CD14-positive monocyte (primary cell): ENCODE measurements at regions not wholly inside any gene's neighbourhood (a gene's known extent, or its start where the extent isn't known, plus 50 kb on each side); places are given as distances from the start of the nearest gene placed in this dataset.

ENCODE experiments used
- DNase-seq, 3 donors: peaks; one replicate each; pipeline ENCODE4 v3.0.0-alpha.2; 2011 to 2022
- H2AFZ ChIP-seq: 2 replicates; pipeline ENCODE4 v1.6.0; 2012; ENCODE audit warnings: mild to moderate bottlenecking, low read depth, low read length, inconsistent platforms; ENCODE audit not compliant: insufficient read depth, poor library complexity, severe bottlenecking
- H3K27ac ChIP-seq, 2 donors: 1 replicate in 1 of 2; 2 replicates in 1 of 2; pipeline ENCODE4 v1.5.1; 2012 to 2013; ENCODE audit warnings: low read length in 2 of 2, control low read depth in 1 of 2, inconsistent platforms in 1 of 2, low read depth in 1 of 2, mild to moderate bottlenecking in 1 of 2
- H3K27me3 ChIP-seq, 2 donors: one replicate each; pipeline versions ENCODE4 v1.6.0 to v1.6.1; 2011 to 2013; ENCODE audit warnings: low read length in 2 of 2; ENCODE audit not compliant: control insufficient read depth in 2 of 2, insufficient read depth in 2 of 2
- H3K36me3 ChIP-seq, 2 donors: replicated peaks in 1 of 2; 1 replicate in 1 of 2; 2 replicates in 1 of 2; pipeline versions ENCODE4 v1.5.1 to v1.6.1; 2012 to 2013; ENCODE audit warnings: low read length in 2 of 2, control low read depth in 1 of 2, inconsistent platforms in 1 of 2, mild to moderate bottlenecking in 1 of 2; ENCODE audit not compliant: insufficient read depth in 2 of 2, control insufficient read depth in 1 of 2
- H3K4me1 ChIP-seq, 2 donors: 1 replicate in 1 of 2; 2 replicates in 1 of 2; pipeline versions ENCODE4 v1.5.1 to v1.6.1; 2012 to 2013; ENCODE audit warnings: low read length in 2 of 2, control low read depth in 1 of 2, inconsistent platforms in 1 of 2, mild to moderate bottlenecking in 1 of 2, moderate library complexity in 1 of 2; ENCODE audit not compliant: insufficient read depth in 2 of 2, control insufficient read depth in 1 of 2
- H3K4me2 ChIP-seq: replicated peaks from 2 replicates; pipeline ENCODE3; 2012; ENCODE audit warnings: low read length, moderate library complexity, mild to moderate bottlenecking; ENCODE audit not compliant: poor library complexity, severe bottlenecking; ENCODE audit errors: extremely low read depth
- H3K4me3 ChIP-seq, 3 experiments: fragments of 200-600 bp in 1 of 3; sonication (generic) in 1 of 3; replicated peaks in 1 of 3; 1 replicate in 2 of 3; 2 replicates in 1 of 3; pipeline ENCODE4 v1.5.1; 2011 to 2013; ENCODE audit warnings: low read length in 3 of 3, mild to moderate bottlenecking in 3 of 3, control low read depth in 2 of 3, low read depth in 2 of 3, inconsistent platforms in 1 of 3, moderate library complexity in 1 of 3
- H3K79me2 ChIP-seq: 2 replicates; pipeline ENCODE4 v1.6.0; 2012; ENCODE audit warnings: mild to moderate bottlenecking, control low read depth, inconsistent platforms, low read length, moderate library complexity; ENCODE audit not compliant: insufficient read depth
- H3K9ac ChIP-seq: 2 replicates; pipeline ENCODE4 v1.6.0; 2017; ENCODE audit warnings: low read length, mild to moderate bottlenecking; ENCODE audit not compliant: insufficient read depth, poor library complexity, severe bottlenecking
- H3K9me3 ChIP-seq, 2 donors: replicated peaks in 1 of 2; 1 replicate in 1 of 2; 2 replicates in 1 of 2; pipeline versions ENCODE4 v1.5.1 to v1.6.1; 2012 to 2013; ENCODE audit warnings: low read length in 2 of 2, control low read depth in 1 of 2; ENCODE audit not compliant: control insufficient read depth in 1 of 2, insufficient read depth in 1 of 2
- H4K20me1 ChIP-seq: 2 replicates; pipeline ENCODE4 v1.6.0; 2012; ENCODE audit warnings: mild to moderate bottlenecking, low read length, control low read depth, moderate library complexity; ENCODE audit not compliant: insufficient read depth
- H3K27ac Mint-ChIP-seq, 7 donors: one replicate each; pipeline ENCODE4 v1.8.0; 2020; ENCODE audit warnings: mild to moderate bottlenecking in 7 of 7, mixed read lengths in 7 of 7, moderate library complexity in 6 of 7, inconsistent platforms in 2 of 7
- H3K27me3 Mint-ChIP-seq, 3 donors: one replicate each; pipeline ENCODE4 v1.8.0; 2021 to 2022; ENCODE audit warnings: low read depth in 3 of 3, mild to moderate bottlenecking in 3 of 3, mixed read lengths in 3 of 3, moderate library complexity in 3 of 3, inconsistent platforms in 1 of 3
- H3K36me3 Mint-ChIP-seq, 2 donors: one replicate each; pipeline ENCODE4 v1.8.0; 2020; ENCODE audit warnings: mixed read lengths in 2 of 2, inconsistent platforms in 1 of 2, mild to moderate bottlenecking in 1 of 2
- H3K4me1 Mint-ChIP-seq: one replicate; pipeline ENCODE4 v1.8.0; 2020; ENCODE audit warnings: mild to moderate bottlenecking, mixed read lengths
- H3K4me3 Mint-ChIP-seq, 2 donors: one replicate each; pipeline ENCODE4 v1.8.0; 2020; ENCODE audit warnings: mild to moderate bottlenecking in 2 of 2, mixed read lengths in 2 of 2, moderate library complexity in 1 of 2
- H3K9me3 Mint-ChIP-seq, 7 donors: one replicate each; pipeline ENCODE4 v1.8.0; 2020 to 2022; ENCODE audit warnings: mixed read lengths in 7 of 7, mild to moderate bottlenecking in 6 of 7, moderate library complexity in 6 of 7, inconsistent platforms in 2 of 7
- CTCF ChIP-seq: fragments of 200-600 bp; IDR thresholded peaks from one replicate; pipeline ENCODE4 v1.8.0; 2022; ENCODE audit warnings: antibody characterized with exemption, mild to moderate bottlenecking
- WGBS: methylation state at CpG from one replicate; pipeline ENCODE4 v1.1.5; 2013; ENCODE audit warnings: missing lambda C conversion rate; ENCODE audit not compliant: insufficient coverage; 5-methylcytosine and 5-hydroxymethylcytosine counted together
- intact Hi-C, 2 donors: fragments of 100-400 bp; cut with micrococcal nuclease; formaldehyde crosslinking; loops; one replicate each; pipeline versions ENCODE4 v1.15.0 to v1.15.1; 2023

DNA sequence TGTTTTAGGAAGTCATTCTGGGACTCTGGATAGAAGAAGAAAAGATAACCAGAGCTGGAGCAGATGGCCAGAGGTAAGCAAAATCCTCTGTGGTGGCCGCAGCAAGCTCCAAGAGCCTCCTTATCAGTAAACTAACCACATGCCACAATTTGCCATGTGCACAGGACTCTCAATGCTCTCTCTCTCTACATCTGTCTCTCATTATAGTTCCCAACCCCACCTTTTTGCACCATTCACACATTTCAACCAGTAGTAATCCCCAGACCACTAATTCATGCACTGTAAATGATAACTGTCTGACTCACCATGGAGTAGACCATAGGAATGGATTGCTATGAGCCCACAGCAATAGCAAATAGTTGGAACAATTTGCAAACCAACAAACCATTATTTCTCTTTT, 526.1 kb downstream of the TLR4 start:
- Histone ChIP-seq H3K4me1 (no peaks in the 10 kb centered on the region), H3K27me3 (no peaks in the 10 kb centered on the region), H2AFZ (no peak overlapping the region), H3K9me3 (no peaks in the 10 kb centered on the region), H3K27ac (no peak overlapping the region), H3K4me2 (no peak overlapping the region), H3K36me3 (no peaks in the 10 kb centered on the region), H3K4me3 (no peak overlapping the region), H4K20me1 (no peaks in the 10 kb centered on the region), H3K9ac (no peak overlapping the region), H3K79me2 (no peaks in the 10 kb centered on the region)
- no peaks in the 10 kb centered on the region for H3K4me1 Mint-ChIP-seq
- no peaks in the 10 kb centered on the region for H3K27me3 Mint-ChIP-seq
- peaks cover 0 to 3% (median 0%) of the 10 kb centered on the region in 7 donors for H3K9me3 Mint-ChIP-seq
- H3K27ac Mint-ChIP-seq = no peak overlapping the region
- 36% methylated on average over 1 of the region's 1 CpG for WGBS
- no peak for DNase-seq
- no peaks in the 10 kb centered on the region for H3K36me3 Mint-ChIP-seq
- TF ChIP-seq CTCF = no peak
- intact Hi-C loops = no loop called here
- no peak overlapping the region for H3K4me3 Mint-ChIP-seq

GRCh38 chr9:118236625-118237024, 532.4 kb downstream of the TLR4 start:
- H3K4me2 ChIP-seq = no peak overlapping the region
- no peaks in the 10 kb centered on the region for H3K79me2 ChIP-seq
- H3K4me3 ChIP-seq = no peak overlapping the region
- no peak overlapping the region for H2AFZ ChIP-seq
- Mint-ChIP-seq H3K4me1 (no peaks in the 10 kb centered on the region), H3K27me3 (no peaks in the 10 kb centered on the region), H3K4me3 (no peak overlapping the region), H3K9me3 (peaks cover 0 to 7% (median 1%) of the 10 kb centered on the region in 7 donors), H3K27ac (no peak overlapping the region), H3K36me3 (no peaks in the 10 kb centered on the region)
- H3K4me1 ChIP-seq = no peaks in the 10 kb centered on the region
- no peaks in the 10 kb centered on the region for H3K36me3 ChIP-seq
- H4K20me1 ChIP-seq = no peaks in the 10 kb centered on the region
- no peak for TF ChIP-seq CTCF
- intact Hi-C loops = no loop called here
- H3K9me3 ChIP-seq = no peaks in the 10 kb centered on the region
- no peak for DNase-seq
- WGBS = 100% methylated on average over 1 of the region's 1 CpG
- no peak overlapping the region for H3K27ac ChIP-seq
- H3K27me3 ChIP-seq = no peaks in the 10 kb centered on the region
- no peak overlapping the region for H3K9ac ChIP-seq
